ENCODE measurements at regions not wholly inside any gene's neighbourhood (a gene's known extent, or its start where the extent isn't known, plus 50 kb on each side); places are given as distances from the start of the nearest gene placed in this dataset.

DNA sequence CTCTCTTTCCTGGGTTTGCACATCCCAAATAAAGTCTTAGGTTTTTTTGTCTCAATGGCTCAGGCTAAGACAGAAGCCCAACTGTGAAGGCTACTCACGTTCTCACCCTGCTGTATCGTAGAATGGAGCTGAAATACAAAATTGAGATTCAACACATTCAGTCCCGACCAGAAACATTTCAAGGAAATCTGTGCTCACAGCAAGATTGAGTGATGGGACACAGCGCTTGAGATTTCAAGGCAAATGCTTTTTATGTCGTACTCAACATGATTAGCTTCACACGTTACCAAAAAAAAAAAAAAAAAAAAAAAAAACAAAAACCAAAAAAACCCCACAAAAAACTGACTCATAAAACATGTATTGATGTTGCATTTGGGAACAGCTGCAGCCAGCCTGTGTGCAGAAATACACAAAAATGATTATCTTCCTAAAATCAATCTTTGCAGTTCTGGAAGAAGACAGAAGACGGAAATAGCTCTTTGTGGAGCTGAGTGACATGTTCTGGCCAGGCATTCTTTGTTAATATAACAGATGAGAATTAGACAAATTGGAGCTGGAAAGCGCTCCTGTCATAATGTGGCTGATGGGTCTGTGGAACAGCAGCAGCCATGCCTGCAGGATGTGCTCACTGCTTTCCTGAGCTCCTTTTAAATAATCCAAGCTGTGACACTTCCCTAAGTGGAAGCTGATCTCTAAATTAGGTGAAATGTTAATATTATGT, 453.2 kb downstream of the LPIN1 start:
- Histone ChIP-seq H3K27ac (no peak overlapping the region), H3K27me3 (no peaks in the 10 kb centered on the region), H3K4me3 (no peak overlapping the region), H3K36me3 (no peaks in the 10 kb centered on the region), H3K9me3 (no peaks in the 10 kb centered on the region), H3K4me1 (peaks cover 0 to 3% (median 0%) of the 10 kb centered on the region in 4 donors)
- TF ChIP-seq, protein P1, sequence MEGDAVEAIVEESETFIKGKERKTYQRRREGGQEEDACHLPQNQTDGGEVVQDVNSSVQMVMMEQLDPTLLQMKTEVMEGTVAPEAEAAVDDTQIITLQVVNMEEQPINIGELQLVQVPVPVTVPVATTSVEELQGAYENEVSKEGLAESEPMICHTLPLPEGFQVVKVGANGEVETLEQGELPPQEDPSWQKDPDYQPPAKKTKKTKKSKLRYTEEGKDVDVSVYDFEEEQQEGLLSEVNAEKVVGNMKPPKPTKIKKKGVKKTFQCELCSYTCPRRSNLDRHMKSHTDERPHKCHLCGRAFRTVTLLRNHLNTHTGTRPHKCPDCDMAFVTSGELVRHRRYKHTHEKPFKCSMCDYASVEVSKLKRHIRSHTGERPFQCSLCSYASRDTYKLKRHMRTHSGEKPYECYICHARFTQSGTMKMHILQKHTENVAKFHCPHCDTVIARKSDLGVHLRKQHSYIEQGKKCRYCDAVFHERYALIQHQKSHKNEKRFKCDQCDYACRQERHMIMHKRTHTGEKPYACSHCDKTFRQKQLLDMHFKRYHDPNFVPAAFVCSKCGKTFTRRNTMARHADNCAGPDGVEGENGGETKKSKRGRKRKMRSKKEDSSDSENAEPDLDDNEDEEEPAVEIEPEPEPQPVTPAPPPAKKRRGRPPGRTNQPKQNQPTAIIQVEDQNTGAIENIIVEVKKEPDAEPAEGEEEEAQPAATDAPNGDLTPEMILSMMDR (IDR thresholded peaks at IDR 0.05) = no peak
- no peak for DNase-seq
- intact Hi-C loops (cut with DNase I; ENCODE audit: low total_unique reads) = no loop called here

DNA sequence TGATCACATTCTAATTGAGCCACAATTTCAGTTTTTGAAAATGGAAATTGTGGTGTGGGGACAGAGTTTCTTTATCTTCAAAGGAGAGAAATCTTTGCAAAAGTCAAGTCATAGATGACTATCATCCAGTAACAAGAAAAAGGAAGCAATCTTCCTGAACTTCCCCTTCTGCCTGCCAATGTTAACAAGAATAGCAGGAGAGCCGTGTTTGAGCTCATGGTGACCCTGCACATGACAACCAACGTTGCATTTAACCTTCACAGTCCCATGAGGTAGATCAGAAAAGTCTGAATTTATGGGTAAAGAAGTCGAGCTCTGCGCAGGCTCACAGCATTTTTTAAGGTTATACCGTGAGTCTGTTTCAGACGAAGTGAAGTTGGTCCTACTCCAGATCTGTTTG, 454.9 kb downstream of the LPIN1 start:
- H3K27me3 ChIP-seq = no peaks in the 10 kb centered on the region
- H3K4me3 ChIP-seq = no peak overlapping the region
- peaks cover 0 to 3% (median 0%) of the 10 kb centered on the region in 4 donors for H3K4me1 ChIP-seq
- TF ChIP-seq, protein P1 (IDR thresholded peaks at IDR 0.05) = no peak
- DNase-seq = no peak
- H3K27ac ChIP-seq = no peak overlapping the region
- H3K36me3 ChIP-seq = no peaks in the 10 kb centered on the region
- intact Hi-C loops (cut with DNase I; ENCODE audit: low total_unique reads) = no loop called here
- H3K9me3 ChIP-seq = no peaks in the 10 kb centered on the region

DNA sequence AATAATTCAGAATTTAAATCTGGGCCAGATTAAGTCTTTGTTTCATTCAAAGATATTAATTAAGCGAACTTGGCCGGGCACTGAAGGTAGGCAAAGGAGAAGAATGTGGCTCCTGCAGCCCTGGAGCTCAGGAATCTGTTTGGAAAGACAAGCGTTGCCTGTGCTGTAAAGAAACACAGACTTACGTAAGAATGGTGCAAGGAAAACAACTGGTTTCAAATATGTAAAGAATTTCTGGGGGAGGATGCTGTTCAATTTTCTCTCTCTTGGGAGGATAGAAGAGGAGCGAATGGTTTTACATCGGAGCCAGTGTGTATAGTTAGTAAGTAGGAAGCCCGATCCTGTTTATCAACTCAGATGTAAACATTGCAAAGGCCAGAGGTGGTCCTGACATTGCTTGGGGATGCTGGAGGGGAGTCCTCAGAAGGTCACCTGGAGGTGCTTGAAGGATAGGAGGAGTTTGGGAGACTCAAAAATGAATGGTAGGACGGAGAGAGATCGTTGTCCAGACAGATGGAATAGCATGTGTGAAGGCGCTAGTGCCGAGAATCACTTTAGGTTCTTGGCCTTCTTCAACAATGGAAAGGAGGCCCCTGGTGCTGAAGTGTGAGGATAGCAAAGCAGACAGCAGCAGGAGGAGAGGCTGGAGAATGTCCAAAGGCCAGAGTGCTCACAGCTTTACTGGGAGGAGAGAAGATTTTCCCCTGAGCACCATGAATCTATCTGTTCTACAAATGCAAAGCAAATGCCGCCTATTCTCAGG, 456.1 kb downstream of the LPIN1 start:
- H3K9me3 ChIP-seq = no peaks in the 10 kb centered on the region
- H3K27me3 ChIP-seq = no peaks in the 10 kb centered on the region
- peaks cover 0 to 3% (median 0%) of the 10 kb centered on the region in 4 donors for H3K4me1 ChIP-seq
- no peak overlapping the region for H3K4me3 ChIP-seq
- intact Hi-C loops (cut with DNase I; ENCODE audit: low total_unique reads) = no loop called here
- H3K36me3 ChIP-seq = no peaks in the 10 kb centered on the region
- no peak for DNase-seq
- TF ChIP-seq, protein P1 (IDR thresholded peaks at IDR 0.05) = no peak
- H3K27ac ChIP-seq = no peak overlapping the region

DNA sequence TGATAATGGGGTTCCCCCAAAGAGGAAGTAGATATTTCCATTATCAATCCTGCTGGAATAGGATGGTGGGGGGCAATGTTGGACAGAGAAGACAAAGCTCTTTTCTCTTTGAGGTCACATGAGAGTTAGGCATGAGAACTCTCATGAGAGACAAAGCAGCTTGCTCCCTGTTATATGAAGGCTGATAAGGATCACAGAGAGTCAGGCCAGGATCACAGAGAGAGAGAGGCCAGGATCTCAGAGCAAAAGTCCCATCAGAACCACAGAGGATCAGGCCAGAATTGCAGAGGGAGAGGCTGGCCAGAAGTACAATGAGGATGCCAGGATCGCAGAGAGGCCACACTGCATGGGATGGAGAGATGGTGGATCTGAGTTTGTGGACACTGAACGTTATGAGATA, 457.1 kb downstream of the LPIN1 start:
- Histone ChIP-seq H3K4me3 (no peak overlapping the region), H3K4me1 (peaks cover 0 to 3% (median 0%) of the 10 kb centered on the region in 4 donors), H3K36me3 (no peaks in the 10 kb centered on the region), H3K27me3 (no peaks in the 10 kb centered on the region), H3K27ac (no peak overlapping the region), H3K9me3 (no peaks in the 10 kb centered on the region)
- no peak for DNase-seq
- intact Hi-C loops (cut with DNase I; ENCODE audit: low total_unique reads) = no loop called here
- TF ChIP-seq, protein P1 (IDR thresholded peaks at IDR 0.05) = no peak

DNA sequence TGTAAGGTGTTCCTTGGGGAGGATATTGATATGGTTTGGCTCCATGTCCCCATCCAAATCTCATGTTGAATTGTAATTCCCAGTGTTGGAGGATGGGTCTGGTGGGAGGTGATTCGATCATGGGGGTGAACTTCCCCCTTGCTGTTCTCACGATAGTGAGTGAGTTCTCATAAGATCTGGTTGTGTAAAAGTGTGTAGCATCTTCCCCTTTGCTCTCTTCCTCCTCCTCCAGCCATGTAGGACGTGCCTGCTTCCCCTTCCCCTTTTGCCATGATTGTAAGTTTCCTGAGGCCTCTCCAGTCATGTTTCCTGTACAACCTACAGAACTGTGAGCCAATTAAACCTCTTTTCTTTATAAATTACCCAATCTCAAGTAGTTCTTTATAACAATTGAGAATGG, 458.7 kb downstream of the LPIN1 start:
- peaks cover 0 to 3% (median 0%) of the 10 kb centered on the region in 4 donors for H3K4me1 ChIP-seq
- H3K27ac ChIP-seq = no peak overlapping the region
- H3K27me3 ChIP-seq = no peaks in the 10 kb centered on the region
- no peak for DNase-seq
- intact Hi-C loops (cut with DNase I; ENCODE audit: low total_unique reads) = no loop called here
- no peaks in the 10 kb centered on the region for H3K36me3 ChIP-seq
- TF ChIP-seq, protein P1 (IDR thresholded peaks at IDR 0.05) = no peak
- H3K9me3 ChIP-seq = no peaks in the 10 kb centered on the region
- H3K4me3 ChIP-seq = no peak overlapping the region

Measured in tibial artery (tissue), 4 donors.